ENCODE measurements at regions not wholly inside any gene's neighbourhood (a gene's known extent, or its start where the extent isn't known, plus 50 kb on each side); places are given as distances from the start of the nearest gene placed in this dataset.

DNA sequence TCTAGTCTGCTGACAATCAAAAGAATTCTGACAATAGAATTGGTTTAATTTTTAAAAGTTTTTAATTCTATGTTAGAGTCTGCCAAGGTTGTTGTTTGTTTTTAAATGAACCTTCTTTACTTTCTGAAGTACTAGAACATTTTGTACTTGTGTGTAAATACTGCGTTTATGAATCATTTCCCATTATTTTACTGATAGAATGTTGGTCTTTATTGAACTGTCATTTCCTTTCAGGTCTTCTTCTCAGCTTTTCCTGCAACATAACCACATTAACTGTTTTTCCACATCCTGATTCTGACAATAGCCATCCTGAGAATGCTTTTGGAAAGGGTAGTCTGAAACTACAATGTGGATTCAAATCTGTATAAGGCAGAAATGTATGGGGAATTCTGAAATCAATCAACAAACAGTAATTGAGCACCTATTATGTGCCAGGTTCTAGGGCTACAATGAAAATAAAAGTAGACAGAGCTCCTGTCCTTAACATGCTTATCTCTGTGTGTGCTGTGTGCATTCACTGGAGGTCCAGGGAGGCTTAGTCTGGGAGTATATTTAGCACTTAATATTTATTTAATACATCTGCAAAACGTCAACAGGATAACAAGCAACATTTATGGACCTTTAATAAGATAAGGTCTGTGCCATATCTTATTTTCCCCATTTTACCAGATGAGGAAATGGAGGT, 73.1 kb upstream of the SLC38A2 start:
- DNase-seq = no peak

GRCh38 chr12:46445093-46445492, 72.5 kb upstream of the SLC38A2 start:
- DNase-seq = no peak

- DNase-seq = no peak
Observed at GRCh38 chr12:46443594-46444263, 71.2 kb upstream of the SLC38A2 start.

- DNase-seq = no peak
Observed at GRCh38 chr12:46442738-46443137, 70.2 kb upstream of the SLC38A2 start.

DNA sequence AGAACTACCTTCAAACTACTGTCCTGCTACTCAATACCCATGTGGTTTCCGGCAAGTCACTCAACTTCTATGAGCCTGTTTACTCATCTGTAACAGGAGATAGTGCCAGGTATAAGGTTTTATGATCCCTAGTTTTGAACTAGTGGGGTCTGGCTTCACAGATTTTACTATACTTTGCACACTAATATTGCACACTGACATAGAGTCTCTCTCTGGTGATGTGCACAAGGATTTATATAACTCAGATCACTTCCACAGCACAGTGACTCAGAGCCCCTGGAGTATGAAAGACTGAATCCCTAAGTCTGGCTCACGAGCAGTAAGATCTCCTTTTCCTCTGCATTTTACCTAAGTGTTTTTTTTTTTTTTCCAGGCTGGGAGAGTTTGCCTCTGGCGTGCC, 69.7 kb upstream of the SLC38A2 start:
- DNase-seq = peak; percentile 56

- no peak for DNase-seq
Observed at GRCh38 chr12:46439793-46440511, 67.4 kb upstream of the SLC38A2 start.

DNA sequence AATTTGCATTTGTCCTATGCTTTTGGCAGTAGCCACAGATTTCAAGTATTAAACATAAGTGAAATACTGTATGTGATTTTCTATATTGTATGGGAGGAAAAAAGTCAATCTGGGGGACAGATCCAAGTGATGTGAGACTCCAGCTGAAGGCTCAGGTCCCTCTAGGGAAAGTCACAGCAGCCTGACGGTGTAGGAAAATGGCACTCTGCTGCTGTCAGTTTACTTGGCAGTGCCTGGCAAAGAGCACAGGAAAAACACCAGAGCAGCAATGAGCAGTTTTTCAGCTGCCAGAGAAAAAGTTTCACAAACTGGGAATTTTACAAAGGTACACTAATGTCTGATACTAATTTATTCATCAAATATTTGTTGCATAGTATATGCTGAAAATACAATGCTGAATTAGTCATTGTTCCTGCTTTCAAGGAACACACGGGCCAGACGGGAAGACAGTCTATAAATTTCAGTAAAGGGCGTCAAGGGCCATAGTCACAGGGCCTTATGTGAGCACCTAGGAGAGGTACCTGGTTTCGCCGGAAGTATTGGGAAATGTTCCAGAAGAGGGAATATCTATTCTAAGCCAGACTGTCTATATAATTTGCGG, 66.2 kb upstream of the SLC38A2 start:
- DNase-seq = no peak

- no peak for DNase-seq
Observed at GRCh38 chr12:46438256-46438655, 65.7 kb upstream of the SLC38A2 start.

- no peak for DNase-seq
Observed at GRCh38 chr12:46437469-46437868, 64.9 kb upstream of the SLC38A2 start.

- no peak for DNase-seq
Observed at GRCh38 chr12:46436747-46437146, 64.2 kb upstream of the SLC38A2 start.

DNA sequence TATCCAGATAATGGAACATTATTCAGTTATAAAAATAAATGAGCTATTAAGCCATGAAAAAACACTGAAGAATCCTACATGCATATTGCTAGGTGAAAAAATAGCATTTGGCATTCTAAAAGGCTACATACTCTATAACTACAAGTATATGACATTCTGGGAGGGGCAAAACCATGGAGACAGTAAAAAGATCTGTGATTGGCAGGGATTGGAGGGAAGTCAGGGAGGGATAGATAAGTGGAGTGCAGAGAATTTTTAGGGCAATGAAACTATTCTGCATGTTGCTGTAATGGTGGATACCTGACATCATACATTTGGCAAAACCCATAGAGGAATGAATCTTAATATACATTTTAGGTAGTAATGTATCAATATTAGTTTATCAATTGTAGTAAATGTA, 63.1 kb upstream of the SLC38A2 start:
- DNase-seq = no peak

- no peak for DNase-seq
Observed at GRCh38 chr12:46435029-46435428, 62.5 kb upstream of the SLC38A2 start.

GRCh38 chr12:46433829-46434228, 61.3 kb upstream of the SLC38A2 start:
- DNase-seq = no peak

DNA sequence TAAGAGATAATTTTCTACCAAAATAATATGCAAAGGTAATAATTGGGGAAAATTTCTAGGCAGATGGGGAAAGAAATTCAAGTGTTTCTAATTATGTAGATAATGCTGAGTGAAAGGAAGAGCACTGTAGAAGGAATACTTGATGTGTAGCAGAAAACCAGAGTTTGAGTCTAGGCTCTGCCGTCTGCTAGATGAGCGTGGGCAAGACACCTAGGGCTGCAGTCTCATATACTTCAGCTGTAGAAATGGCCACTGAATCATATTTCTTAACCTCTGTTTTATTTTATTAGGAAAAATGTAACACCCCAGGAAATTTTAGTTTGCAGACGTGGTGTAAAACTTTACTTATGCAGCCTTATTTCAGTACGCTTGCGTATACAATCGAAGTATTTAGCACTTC, 59.8 kb upstream of the SLC38A2 start:
- no peak for DNase-seq

GRCh38 chr12:46430340-46430948, 57.9 kb upstream of the SLC38A2 start:
- peak; percentile 80 for DNase-seq
